ENCODE measurements at regions not wholly inside any gene's neighbourhood (a gene's known extent, or its start where the extent isn't known, plus 50 kb on each side); places are given as distances from the start of the nearest gene placed in this dataset.
"Not testable (repeated sequence)": the region's sequence is repeated elsewhere in the genome, so short reads cannot be mapped to it uniquely, and the experiment has no call there.

- DNase-seq (ENCODE audit: low read depth): no peak
- in situ Hi-C loops (cut with HindIII; ENCODE audit: low pct_unique_long_range_greater_than_20kb, low sequenced_read_pairs): no loop called here
Measured at GRCh38 chr14:55909879-55910278, 208.3 kb upstream of the PELI2 start.

- no peak for DNase-seq (ENCODE audit: low read depth)
- in situ Hi-C loops (cut with HindIII; ENCODE audit: low pct_unique_long_range_greater_than_20kb, low sequenced_read_pairs): no loop called here
Measured at GRCh38 chr14:55910601-55911243, 207.5 kb upstream of the PELI2 start.

- DNase-seq (ENCODE audit: low read depth): no peak
- in situ Hi-C loops (cut with HindIII; ENCODE audit: low pct_unique_long_range_greater_than_20kb, low sequenced_read_pairs): no loop called here
Measured at GRCh38 chr14:55911776-55912175, 206.4 kb upstream of the PELI2 start.

GRCh38 chr14:55912344-55912743 is 205.9 kb upstream of the PELI2 start:
- DNase-seq (ENCODE audit: low read depth): no peak
- in situ Hi-C loops (cut with HindIII; ENCODE audit: low pct_unique_long_range_greater_than_20kb, low sequenced_read_pairs): no loop called here

DNA sequence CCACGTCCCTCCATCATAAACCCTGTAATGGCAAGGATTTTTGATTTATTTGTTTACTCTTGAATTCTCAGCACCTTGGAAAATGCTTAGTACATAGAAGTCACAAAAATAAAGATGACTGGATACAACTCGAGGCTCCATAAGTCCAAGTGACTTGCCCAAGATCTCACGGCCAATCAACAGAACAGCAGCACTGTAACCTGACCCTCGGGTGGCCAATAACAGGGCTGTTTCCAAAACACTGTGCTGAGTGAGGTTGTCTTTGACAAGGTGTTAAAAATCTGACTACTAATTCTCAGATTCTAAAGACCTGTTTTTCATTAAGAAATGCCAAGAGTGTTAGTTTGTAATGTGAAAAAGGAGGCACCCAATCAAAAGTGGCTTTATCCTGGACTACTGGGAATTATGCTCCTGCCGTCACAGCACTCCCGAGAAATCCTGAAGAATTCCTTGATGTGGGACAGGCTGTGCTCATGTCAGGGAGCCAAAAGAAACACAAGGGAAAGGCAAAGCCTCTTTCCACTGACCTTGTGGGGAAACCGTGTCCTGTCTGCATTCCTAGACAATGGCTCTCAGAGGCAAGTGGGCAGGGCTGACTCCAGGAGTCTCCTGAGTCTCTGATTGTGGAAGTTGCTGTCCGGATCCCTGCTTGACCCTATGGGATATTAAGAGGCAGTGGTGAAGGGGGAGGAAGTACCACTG is 204.7 kb upstream of the PELI2 start:
- in situ Hi-C loops (cut with HindIII; ENCODE audit: low pct_unique_long_range_greater_than_20kb, low sequenced_read_pairs): no loop called here
- DNase-seq (ENCODE audit: low read depth): peak; percentile 5

DNA sequence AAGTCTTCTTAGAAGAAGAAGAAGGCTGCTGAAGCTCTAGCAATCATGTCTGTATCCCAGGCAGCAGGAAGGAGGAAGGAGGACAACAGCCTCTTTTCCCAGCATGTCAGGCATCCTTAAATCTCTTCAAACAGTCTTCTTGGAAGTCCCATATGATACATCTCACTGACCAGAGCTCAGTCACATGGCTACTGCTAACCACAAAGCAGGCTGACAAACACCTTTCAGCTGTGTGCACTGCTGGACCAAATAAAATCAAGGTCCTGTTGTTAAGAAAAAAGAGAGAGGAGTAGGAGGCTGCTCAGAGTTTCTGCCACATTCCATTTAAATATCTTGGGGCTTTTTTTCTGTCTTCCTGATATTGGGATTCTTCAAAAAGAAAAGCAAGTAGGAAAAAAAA is 203.4 kb upstream of the PELI2 start:
- in situ Hi-C loops (cut with HindIII; ENCODE audit: low pct_unique_long_range_greater_than_20kb, low sequenced_read_pairs): no loop called here
- no peak for DNase-seq (ENCODE audit: low read depth)

DNA sequence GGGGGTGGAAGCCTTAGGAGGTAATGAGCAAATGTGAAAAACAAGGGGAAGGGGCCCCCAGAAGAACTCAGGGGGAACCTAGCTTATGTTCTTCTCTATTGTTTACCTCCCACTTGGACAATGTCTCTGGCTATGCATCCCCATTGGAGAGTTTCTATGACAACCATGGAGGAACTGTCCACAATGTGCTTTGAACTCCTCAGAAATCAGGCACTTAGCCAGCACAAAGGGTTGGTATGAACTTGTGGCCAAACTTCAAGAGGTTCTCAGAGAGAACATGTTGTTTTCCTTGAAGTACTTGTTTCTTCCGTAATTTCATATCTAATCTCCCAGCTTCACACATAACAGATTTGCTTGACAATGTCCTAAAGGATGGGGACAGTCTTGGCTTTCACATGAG is 202.8 kb upstream of the PELI2 start:
- no peak for DNase-seq (ENCODE audit: low read depth)
- in situ Hi-C loops (cut with HindIII; ENCODE audit: low pct_unique_long_range_greater_than_20kb, low sequenced_read_pairs): no loop called here

DNA sequence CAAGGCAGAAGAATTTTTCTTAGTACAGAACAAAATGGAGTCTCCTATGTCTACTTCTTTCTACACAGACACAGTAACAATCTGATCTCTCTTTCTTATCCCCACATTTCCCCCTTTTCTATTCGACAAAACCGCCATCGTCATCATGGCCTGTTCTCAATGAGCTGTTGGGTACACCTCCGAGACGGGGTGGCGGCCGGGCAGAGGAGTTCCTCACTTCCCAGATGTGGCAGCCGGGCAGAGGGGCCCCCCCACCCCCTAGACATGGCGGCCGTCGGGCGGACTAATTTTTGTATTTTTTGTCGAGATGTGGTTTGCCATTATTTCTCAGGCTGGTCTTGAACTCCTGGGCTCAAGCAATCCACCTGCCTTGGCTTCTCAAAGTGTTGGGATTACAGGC is 198.4 kb upstream of the PELI2 start:
- in situ Hi-C loops (cut with HindIII; ENCODE audit: low pct_unique_long_range_greater_than_20kb, low sequenced_read_pairs); DNase-seq (ENCODE audit: low read depth): not testable (repeated sequence)

DNA sequence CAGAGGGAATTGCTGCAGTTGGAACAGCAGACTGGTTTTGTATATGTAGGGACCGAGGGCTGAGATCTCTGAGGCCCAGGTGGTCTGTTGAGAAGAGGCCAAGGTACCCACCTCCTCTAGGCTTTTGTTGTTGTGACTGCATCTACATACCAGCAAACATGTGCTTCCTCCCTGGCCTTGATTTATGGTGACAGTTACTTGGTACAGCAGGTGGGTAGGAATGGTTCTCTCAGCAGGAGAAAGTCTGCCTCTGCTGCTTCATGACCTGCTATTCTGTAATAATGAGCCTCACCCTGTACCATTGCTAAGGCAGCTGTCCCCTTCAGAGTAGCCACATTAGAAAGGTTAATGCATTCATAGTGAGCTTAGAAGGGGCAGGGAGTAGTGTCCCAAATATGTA is 196.7 kb upstream of the PELI2 start:
- no peak for DNase-seq (ENCODE audit: low read depth)
- in situ Hi-C loops (cut with HindIII; ENCODE audit: low pct_unique_long_range_greater_than_20kb, low sequenced_read_pairs): no loop called here

- in situ Hi-C loops (cut with HindIII; ENCODE audit: low pct_unique_long_range_greater_than_20kb, low sequenced_read_pairs): no loop called here
- no peak for DNase-seq (ENCODE audit: low read depth)
Measured at GRCh38 chr14:55926007-55926406, 192.2 kb upstream of the PELI2 start.

GRCh38 chr14:55927028-55927427 is 191.2 kb upstream of the PELI2 start:
- in situ Hi-C loops (cut with HindIII; ENCODE audit: low pct_unique_long_range_greater_than_20kb, low sequenced_read_pairs): no loop called here
- DNase-seq (ENCODE audit: low read depth): no peak

DNA sequence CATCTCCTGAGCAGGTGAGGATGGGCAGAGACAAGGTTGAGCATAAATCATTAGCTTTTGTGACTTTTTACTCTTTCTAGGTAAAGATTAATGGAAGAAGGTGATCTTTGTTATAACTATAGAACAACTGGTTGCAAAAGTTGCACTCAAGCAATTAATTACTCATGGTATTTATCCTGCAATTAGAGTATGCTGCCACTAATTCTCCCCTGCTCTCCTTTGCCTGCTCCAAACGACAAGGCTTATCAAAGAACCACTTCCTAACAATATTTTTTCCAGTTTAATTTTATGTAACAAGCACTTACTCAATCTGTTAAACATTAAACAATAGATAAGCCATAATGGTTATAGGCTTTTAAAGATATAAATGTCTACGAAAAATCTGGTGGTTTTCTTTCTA is 189.9 kb upstream of the PELI2 start:
- in situ Hi-C loops (cut with HindIII; ENCODE audit: low pct_unique_long_range_greater_than_20kb, low sequenced_read_pairs): no loop called here
- no peak for DNase-seq (ENCODE audit: low read depth)

- no peak for DNase-seq (ENCODE audit: low read depth)
- in situ Hi-C loops (cut with HindIII; ENCODE audit: low pct_unique_long_range_greater_than_20kb, low sequenced_read_pairs): no loop called here
Measured at GRCh38 chr14:55929136-55929535, 189.1 kb upstream of the PELI2 start.

GRCh38 chr14:55930016-55930784 is 188.0 kb upstream of the PELI2 start:
- in situ Hi-C loops (cut with HindIII; ENCODE audit: low pct_unique_long_range_greater_than_20kb, low sequenced_read_pairs): no loop called here
- DNase-seq (ENCODE audit: low read depth): no peak

DNA sequence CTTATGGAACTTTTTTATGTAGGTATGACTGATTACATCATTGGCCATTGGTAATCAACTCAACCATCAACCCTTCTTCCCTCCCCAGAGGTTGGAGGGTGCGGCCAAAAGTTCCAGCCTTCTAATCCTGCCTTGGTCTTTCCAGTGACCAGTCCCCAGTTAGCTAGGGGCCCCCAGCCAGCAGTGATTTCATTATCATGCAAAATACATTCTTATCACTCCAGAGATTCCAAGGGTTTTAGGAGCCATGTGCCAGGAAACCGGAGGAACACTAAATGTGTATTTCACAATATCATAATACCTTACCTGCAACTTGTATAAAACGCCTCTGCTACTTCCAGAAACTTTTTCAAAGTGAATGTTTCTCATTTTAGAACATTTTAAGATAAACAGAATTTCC is 181.5 kb upstream of the PELI2 start:
- no peak for DNase-seq (ENCODE audit: low read depth)
- in situ Hi-C loops (cut with HindIII; ENCODE audit: low pct_unique_long_range_greater_than_20kb, low sequenced_read_pairs): no loop called here

GRCh38 chr14:55938249-55938791 is 179.9 kb upstream of the PELI2 start:
- DNase-seq (ENCODE audit: low read depth): peak; percentile 8
- in situ Hi-C loops (cut with HindIII; ENCODE audit: low pct_unique_long_range_greater_than_20kb, low sequenced_read_pairs): no loop called here

- no peak for DNase-seq (ENCODE audit: low read depth)
- in situ Hi-C loops (cut with HindIII; ENCODE audit: low pct_unique_long_range_greater_than_20kb, low sequenced_read_pairs): no loop called here
Measured at GRCh38 chr14:55942076-55942654, 176.0 kb upstream of the PELI2 start.

DNA sequence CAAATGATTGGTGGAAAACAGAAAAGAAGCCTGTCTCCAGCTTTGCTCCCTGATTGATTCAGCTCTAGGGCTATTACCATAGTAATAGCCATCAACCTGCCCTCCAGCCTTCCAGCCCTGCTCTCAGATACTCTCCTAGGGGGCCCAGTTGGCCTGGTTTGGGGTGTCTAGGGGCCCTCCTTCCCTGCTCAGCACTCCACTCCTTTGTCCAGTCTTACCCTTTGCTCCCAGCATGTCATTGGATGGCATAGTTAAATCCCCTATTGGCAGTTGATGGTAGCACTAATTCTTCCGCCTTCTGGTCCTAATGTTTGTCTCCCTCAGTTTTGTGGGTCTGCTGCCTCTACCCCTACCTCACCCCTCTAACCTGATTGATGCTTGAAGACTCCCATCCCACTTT is 175.4 kb upstream of the PELI2 start:
- in situ Hi-C loops (cut with HindIII; ENCODE audit: low pct_unique_long_range_greater_than_20kb, low sequenced_read_pairs): no loop called here

GRCh38 chr14:55944757-55945156 is 173.5 kb upstream of the PELI2 start:
- in situ Hi-C loops (cut with HindIII; ENCODE audit: low pct_unique_long_range_greater_than_20kb, low sequenced_read_pairs): no loop called here
- DNase-seq (ENCODE audit: low read depth): no peak

More for the DNA sequence above, 175.4 kb upstream of the PELI2 start:
- DNase-seq (ENCODE audit: low read depth): no peak
